Neutrophil (primary cell): ENCODE measurements at regions not wholly inside any gene's neighbourhood (a gene's known extent, or its start where the extent isn't known, plus 50 kb on each side); places are given as distances from the start of the nearest gene placed in this dataset.

Source experiments
- H3K27ac ChIP-seq: fragments of 200-600 bp; sonication (generic); 2 replicates; pipeline ENCODE4 v1.5.1; 2016; ENCODE audit warnings: mild to moderate bottlenecking, moderate library complexity
- H3K27me3 ChIP-seq: fragments of 200-600 bp; sonication (generic); 2 replicates; pipeline ENCODE4 v1.6.0; 2016; ENCODE audit warnings: mild to moderate bottlenecking
- H3K36me3 ChIP-seq: fragments of 200-600 bp; sonication (generic); 2 replicates; pipeline ENCODE4 v1.5.1; 2017
- H3K4me1 ChIP-seq, 2 experiments: fragments of 200-600 bp in 1 of 2; sonication (generic) in 1 of 2; 1 replicate in 1 of 2; 2 replicates in 1 of 2; pipeline versions ENCODE4 v1.5.1 to v1.6.1; 2013 to 2016; ENCODE audit warnings: low read depth in 1 of 2, low read length in 1 of 2, mild to moderate bottlenecking in 1 of 2, moderate library complexity in 1 of 2; ENCODE audit not compliant: control insufficient read depth in 1 of 2, insufficient read depth in 1 of 2
- H3K4me3 ChIP-seq, 2 experiments: fragments of 200-600 bp in 1 of 2; sonication (generic) in 1 of 2; 1 replicate in 1 of 2; 2 replicates in 1 of 2; pipeline ENCODE4 v1.5.1; 2013 to 2016; ENCODE audit warnings: low read depth in 1 of 2, low read length in 1 of 2, mild to moderate bottlenecking in 1 of 2, moderate library complexity in 1 of 2
- H3K9me3 ChIP-seq: fragments of 200-600 bp; sonication (generic); 2 replicates; pipeline ENCODE4 v1.5.1; 2016
- CTCF ChIP-seq: fragments of 200-600 bp; sonication (generic); IDR thresholded peaks from 2 replicates; pipeline ENCODE4 v1.5.1; 2016; ENCODE audit warnings: antibody characterized with exemption

GRCh38 chr2:236787885-236788284, 218.3 kb downstream of the ACKR3 start:
- no peak for TF ChIP-seq CTCF
- Histone ChIP-seq H3K9me3 (no peaks in the 10 kb centered on the region), H3K4me3 (no peak overlapping the region), H3K36me3 (no peaks in the 10 kb centered on the region), H3K4me1 (no peaks in the 10 kb centered on the region), H3K27me3 (peaks cover 45% of the 10 kb centered on the region), H3K27ac (no peak overlapping the region)

- peaks cover 55% of the 10 kb centered on the region for H3K27me3 ChIP-seq
- no peak overlapping the region for H3K27ac ChIP-seq
- H3K4me1 ChIP-seq = no peaks in the 10 kb centered on the region
- no peaks in the 10 kb centered on the region for H3K36me3 ChIP-seq
- no peaks in the 10 kb centered on the region for H3K9me3 ChIP-seq
- H3K4me3 ChIP-seq = no peak overlapping the region
- TF ChIP-seq CTCF = no peak
Measured at GRCh38 chr2:236790963-236791362, 221.3 kb downstream of the ACKR3 start.

GRCh38 chr2:236793023-236794011, 223.7 kb downstream of the ACKR3 start:
- H3K27ac ChIP-seq = no peak overlapping the region
- H3K27me3 ChIP-seq = peaks cover 55% of the 10 kb centered on the region
- no peaks in the 10 kb centered on the region for H3K4me1 ChIP-seq
- H3K4me3 ChIP-seq = no peak overlapping the region
- H3K9me3 ChIP-seq = no peaks in the 10 kb centered on the region
- H3K36me3 ChIP-seq = no peaks in the 10 kb centered on the region
- no peak for TF ChIP-seq CTCF

GRCh38 chr2:236794176-236794957, 224.7 kb downstream of the ACKR3 start:
- Histone ChIP-seq H3K27ac (no peak overlapping the region), H3K9me3 (no peaks in the 10 kb centered on the region), H3K4me1 (no peaks in the 10 kb centered on the region), H3K27me3 (peaks cover 61% of the 10 kb centered on the region), H3K36me3 (no peaks in the 10 kb centered on the region), H3K4me3 (no peak overlapping the region)
- TF ChIP-seq CTCF = no peak

- H3K4me3 ChIP-seq = no peak overlapping the region
- H3K4me1 ChIP-seq = no peaks in the 10 kb centered on the region
- H3K27me3 ChIP-seq = peaks cover 51% of the 10 kb centered on the region
- H3K27ac ChIP-seq = no peak overlapping the region
- no peaks in the 10 kb centered on the region for H3K36me3 ChIP-seq
- TF ChIP-seq CTCF = no peak
- no peaks in the 10 kb centered on the region for H3K9me3 ChIP-seq
Measured at GRCh38 chr2:236795169-236795860, 225.7 kb downstream of the ACKR3 start.
